CD1c-positive myeloid dendritic cell (primary cell): ENCODE measurements at regions not wholly inside any gene's neighbourhood (a gene's known extent, or its start where the extent isn't known, plus 50 kb on each side); places are given as distances from the start of the nearest gene placed in this dataset.
"Not testable (repeated sequence)": the region's sequence is repeated elsewhere in the genome, so short reads cannot be mapped to it uniquely, and the experiment has no call there.

Source experiments
- DNase-seq: peaks from one replicate; pipeline ENCODE4 v3.0.0-alpha.2; 2016; ENCODE audit errors: extremely low spot score

- no peak for DNase-seq
Measured at GRCh38 chr5:106727071-106727470, 943.7 kb downstream of the EFNA5 start.

GRCh38 chr5:106720367-106720766, 950.4 kb downstream of the EFNA5 start:
- no peak for DNase-seq

DNA sequence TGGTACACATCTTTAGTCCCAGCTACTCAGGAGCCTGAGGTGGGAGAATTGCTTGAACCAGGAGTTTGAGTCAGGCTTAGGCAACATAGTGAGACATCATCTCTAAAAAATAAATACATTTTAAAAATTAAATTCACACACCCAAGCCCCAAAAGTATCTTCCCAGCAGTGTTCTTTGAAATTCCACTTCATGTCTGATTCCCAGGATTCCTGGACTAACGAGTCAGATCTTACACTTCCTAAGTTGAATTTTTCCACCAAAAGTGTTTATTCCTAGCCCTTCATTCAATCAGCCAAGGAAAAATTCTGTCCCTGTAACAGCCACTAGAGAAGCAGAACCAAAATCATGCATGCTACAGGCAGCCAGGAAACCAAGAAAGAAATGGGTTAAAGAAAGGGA, 970.9 kb downstream of the EFNA5 start:
- DNase-seq, result no peak

DNA sequence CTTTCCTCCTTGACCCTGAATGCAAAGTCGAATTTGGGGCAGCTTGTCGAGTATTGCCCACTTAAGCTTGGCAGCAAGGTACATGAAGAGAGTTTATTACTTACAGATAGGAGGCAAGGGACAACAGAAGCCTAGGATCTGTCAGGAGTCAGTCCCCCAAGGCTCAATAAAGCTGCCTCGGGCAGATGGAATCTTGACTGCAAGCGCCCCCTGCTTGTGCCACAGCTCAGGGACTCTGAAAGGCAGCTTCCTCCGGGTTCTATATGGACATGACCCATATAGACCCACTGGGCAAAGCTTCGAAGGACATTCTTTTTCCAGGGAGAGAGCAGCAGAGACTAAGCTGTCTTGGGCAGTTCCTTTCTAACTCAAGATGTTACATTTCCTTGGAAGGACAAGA, 971.5 kb downstream of the EFNA5 start:
- no peak for DNase-seq

GRCh38 chr5:106698169-106698568, 972.6 kb downstream of the EFNA5 start:
- DNase-seq, result no peak

- no peak for DNase-seq
Measured at GRCh38 chr5:106691701-106692100, 979.0 kb downstream of the EFNA5 start.

- DNase-seq, result no peak
Measured at GRCh38 chr5:106690585-106690984, 980.2 kb downstream of the EFNA5 start.

DNA sequence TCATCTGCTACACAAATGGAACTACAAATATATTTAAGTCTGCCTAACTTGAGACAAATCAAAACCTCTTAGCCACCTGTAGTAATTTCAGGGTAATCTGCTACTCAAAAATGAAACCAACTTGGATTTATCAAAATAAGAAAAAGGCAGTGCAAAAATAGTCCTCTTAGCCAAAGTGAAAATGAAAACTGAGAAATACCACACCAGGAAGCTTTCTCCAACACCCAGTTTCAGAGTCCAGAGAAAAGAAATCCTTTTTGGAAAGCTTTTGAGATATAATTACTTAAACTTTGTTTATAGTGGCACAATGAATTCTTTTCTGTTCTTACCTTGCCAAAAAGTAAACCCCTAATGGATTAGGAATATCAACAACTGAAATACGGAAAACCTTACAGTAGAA, 990.4 kb downstream of the EFNA5 start:
- DNase-seq, result no peak

DNA sequence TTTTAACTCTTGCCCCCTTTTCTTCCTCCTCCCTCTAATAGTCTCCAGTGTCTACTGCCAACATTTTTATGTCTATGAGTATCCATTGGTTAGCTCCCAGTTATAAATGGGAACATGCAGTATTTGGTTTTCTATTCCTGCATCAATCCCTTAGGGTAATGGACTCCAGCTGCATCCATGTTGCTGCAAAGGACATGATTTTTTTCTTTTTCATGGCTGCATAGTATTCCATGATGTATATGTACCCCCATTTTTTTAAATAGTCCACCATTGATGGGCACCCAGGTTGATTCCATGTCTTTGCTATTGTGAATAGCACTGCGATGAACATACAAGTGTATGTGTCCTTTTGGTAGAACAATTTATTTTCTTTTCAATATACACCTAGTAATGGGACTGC, 993.7 kb downstream of the EFNA5 start:
- DNase-seq, result no peak

GRCh38 chr5:106675687-106676086, 995.0 kb downstream of the EFNA5 start:
- no peak for DNase-seq

- no peak for DNase-seq
Measured at GRCh38 chr5:106673941-106674340, 996.8 kb downstream of the EFNA5 start.

DNA sequence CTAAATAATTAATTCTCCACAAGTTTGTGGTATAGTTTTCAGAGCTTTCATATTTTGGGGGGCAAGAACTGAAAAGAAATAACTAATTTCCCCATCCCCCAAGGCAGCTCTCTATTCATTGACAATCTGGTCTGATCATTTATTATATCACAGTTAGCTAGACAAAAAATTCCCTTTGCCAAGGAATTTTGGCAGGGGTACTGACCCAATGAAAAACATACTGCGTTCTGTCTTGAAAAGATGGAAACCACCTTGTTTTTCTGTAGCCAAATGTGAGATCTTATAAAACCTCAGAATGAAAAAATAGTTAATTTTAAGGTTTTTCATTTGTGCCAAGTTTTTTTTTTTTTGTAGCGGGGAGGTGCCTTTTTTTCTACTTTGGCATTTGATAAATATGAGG, 1008.9 kb downstream of the EFNA5 start:
- no peak for DNase-seq

GRCh38 chr5:106660681-106661080, 1010.1 kb downstream of the EFNA5 start:
- DNase-seq, result no peak

DNA sequence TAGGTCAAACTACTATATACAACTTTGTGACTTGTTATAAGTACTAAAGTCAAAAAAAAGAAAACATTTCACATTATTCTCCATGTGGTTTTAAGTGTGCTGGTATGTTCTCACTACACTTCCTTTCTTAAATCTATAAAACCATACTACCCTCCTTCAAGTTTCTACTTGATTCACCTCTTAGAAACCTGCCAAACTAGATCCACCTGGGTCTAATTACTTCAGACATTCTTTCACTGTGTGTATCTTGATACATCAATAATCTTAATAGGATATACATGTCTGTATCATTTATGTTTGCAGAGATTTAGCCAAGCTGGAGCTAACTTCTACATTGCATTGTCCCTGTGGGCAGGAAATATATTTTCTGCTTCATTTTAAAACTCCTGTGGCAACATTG, 1012.6 kb downstream of the EFNA5 start:
- DNase-seq, result no peak

DNA sequence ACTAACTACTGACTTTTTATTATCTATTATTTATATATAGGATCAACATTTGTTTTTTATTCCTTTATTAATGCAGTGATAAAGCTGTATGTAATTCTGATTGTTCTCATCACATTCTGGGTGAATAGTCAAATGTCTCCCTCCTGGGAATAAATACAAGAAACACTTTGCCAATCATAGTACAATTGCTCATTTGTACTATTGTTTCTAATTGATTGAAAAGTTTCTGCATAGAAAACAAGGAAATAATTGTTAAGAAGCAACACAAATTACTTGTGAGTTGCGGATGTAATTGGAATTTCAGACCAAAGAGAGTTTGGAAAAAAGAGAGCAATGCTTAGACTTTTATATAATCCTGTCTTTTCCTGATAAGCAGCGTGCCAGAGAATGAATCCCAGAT, 1013.9 kb downstream of the EFNA5 start:
- DNase-seq, result no peak

DNA sequence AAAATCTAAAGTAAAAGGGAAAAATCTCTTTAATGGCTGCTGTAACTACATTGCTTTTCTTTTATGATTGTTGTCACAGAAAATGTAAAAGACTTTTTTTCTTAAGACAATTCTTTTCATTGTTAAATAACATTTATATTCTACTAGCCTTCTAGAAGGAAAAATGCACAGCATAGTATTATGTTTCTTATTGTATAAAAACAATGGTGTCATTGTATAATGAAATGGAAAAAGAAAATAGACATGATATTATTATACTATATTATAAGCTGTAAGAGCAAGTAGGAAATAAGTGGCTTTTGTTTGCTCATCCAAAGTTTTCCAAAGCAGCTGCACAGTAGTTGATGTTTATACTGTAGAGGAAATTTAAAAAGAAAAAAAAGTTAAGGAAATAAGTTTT, 1021.7 kb downstream of the EFNA5 start:
- no peak for DNase-seq

GRCh38 chr5:106648401-106648800, 1022.3 kb downstream of the EFNA5 start:
- no peak for DNase-seq

DNA sequence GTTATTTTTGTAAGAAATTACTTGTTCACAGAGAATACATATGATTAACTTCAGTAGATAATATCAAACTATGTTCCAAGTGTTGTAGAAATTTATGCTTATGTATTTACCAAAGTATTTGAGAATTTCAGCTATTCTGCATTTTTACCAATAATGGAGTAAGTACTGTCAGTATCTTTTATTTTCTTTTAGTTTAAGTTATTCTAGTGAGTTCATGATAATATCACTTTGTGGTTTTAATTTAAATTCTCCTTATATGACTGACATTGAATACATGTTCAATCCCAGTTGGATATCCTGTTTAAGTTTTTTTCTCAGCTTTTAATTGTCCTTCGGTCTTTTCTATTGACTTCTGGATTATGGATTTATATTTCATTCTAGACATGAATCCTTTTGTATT, 1024.6 kb downstream of the EFNA5 start:
- DNase-seq, result no peak

GRCh38 chr5:106640511-106640910, 1030.2 kb downstream of the EFNA5 start:
- no peak for DNase-seq

DNA sequence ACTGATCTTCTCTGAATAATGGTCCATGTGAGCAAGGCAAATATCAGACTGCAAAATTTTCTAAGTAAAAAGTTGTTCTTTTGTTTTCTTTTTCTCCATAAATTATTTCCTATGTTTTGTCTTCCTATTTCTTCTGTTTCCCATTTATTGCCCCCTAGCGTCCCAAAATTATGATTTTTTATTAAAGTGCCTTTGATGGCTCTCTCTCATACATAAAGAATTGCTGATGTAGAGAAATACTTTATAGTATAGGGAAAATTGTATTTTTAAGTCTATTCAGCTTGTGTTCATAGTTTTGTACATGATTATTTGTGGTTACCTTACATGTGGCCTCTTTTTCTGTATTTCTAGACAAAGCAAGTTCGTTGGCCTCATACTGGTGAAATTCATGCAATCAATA, 1031.2 kb downstream of the EFNA5 start:
- no peak for DNase-seq

- no peak for DNase-seq
Measured at GRCh38 chr5:106637275-106637674, 1033.5 kb downstream of the EFNA5 start.

- DNase-seq, result no peak
Measured at GRCh38 chr5:106634375-106634774, 1036.4 kb downstream of the EFNA5 start.

DNA sequence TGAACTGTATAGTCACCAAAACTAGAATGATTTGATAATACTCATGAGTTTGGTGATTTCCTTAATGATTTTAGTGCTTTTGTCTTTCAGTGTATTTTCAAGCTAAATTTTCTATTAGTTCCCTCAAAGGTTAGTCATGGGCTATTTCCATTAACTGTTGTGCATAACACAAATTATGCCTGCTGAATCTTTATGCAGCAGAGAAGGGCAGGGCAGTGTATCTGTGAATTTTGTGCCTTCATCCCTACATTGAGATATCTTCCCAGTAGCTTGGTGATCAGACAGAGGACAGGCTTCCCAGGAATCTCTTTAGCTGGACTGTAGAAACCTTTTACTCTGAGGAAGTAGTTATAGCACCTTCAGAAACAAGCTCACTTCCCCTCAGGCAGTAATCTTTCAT, 1036.9 kb downstream of the EFNA5 start:
- no peak for DNase-seq

DNA sequence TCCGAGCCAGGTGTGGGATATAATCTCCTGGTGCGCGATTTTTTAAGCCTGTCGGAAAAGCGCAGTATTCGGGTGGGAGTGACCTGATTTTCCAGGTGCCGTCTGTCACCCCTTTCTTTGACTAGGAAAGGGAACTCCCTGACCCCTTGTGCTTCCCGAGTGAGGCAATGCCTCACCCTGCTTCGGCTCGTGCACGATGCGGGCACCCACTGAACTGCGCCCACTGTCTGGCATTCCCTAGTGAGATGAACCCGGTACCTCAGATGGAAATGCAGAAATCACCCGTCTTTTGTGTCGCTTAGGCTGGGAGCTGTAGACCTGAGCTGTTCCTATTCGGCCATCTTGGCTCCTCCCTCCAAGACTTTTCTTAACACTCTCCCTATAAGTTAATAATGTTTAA, 1042.3 kb downstream of the EFNA5 start:
- not testable (repeated sequence) for DNase-seq

- DNase-seq, result no peak
Measured at GRCh38 chr5:106610041-106610440, 1060.7 kb downstream of the EFNA5 start.
